COLO668 (cell line): ENCODE measurements at regions not wholly inside any gene's neighbourhood (a gene's known extent, or its start where the extent isn't known, plus 50 kb on each side); places are given as distances from the start of the nearest gene placed in this dataset.
A peak's percentile ranks its signal among the peaks of the same experiment; 100 is the strongest.

ENCODE experiments used
- DNase-seq: peaks from one replicate; lab custom pipeline; 2025; ENCODE audit not compliant: unreplicated experiment; lab: John Stamatoyannopoulos, UW

- DNase-seq: peak; percentile 36
These were observed 58.6 kb upstream of the ZC4H2 start, which contains the start of gene ZC3H12B for GRCh38 chrX:65034668-65035445. Gene ZC3H12B, plus strand, starts transcription at chrX:65034826.

- no peak for DNase-seq
These were observed 58.0 kb upstream of the ZC4H2 start for GRCh38 chrX:65034292-65034667.
